GM19438 (cell line): ENCODE measurements at regions not wholly inside any gene's neighbourhood (a gene's known extent, or its start where the extent isn't known, plus 50 kb on each side); places are given as distances from the start of the nearest gene placed in this dataset.
"Not testable (repeated sequence)": the region's sequence is repeated elsewhere in the genome, so short reads cannot be mapped to it uniquely, and the experiment has no call there.

Source experiments
- ATAC-seq: cut with Tn5 transposase; IDR thresholded peaks from one replicate; pipeline ENCODE4 v1.9.1; 2021; ENCODE audit warnings: low read depth; ENCODE audit not compliant: unreplicated experiment

GRCh38 chr9:99663856-99664255, 157.8 kb upstream of the NR4A3 start:
- ATAC-seq, result no peak

DNA sequence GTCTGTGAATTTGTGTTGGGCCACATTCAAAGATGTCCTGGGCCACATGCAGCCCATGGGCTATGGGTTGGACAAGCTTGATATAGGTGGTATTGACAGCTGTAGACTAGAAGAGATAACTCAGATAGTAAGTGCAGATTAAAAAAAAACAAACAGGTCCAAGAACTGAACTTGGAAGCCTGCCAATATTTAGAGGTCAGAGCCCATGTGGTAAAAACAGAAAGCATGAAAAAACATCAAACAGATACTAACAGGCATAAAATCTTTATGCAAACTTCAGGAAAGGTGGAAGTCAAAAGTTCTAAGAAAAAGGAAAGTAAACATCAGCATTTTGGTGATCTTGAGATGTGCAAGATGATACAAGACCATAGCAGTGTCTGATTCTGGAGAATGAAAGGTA, 155.1 kb upstream of the NR4A3 start:
- ATAC-seq, result no peak

GRCh38 chr9:99670886-99671285, 150.8 kb upstream of the NR4A3 start:
- ATAC-seq, result not testable (repeated sequence)

GRCh38 chr9:99677281-99677680, 144.4 kb upstream of the NR4A3 start:
- ATAC-seq, result no peak

DNA sequence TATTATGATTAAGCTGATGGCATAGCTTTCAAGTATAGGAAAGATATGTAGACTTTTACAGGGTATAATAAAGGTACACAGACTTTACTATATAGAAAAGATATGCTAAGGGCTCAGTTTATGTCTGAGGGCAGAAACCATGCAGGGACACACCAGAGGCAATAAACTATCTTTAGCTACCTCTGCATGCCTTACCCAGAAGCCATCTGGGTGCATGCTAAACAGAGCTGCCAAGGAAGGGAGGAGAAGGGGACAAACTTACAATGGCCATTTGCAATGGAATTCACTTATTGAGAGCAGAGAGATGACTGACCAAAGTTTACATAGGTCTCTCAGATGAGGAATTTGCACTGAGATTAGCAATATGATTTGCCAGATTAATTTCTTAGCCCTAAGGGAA, 143.1 kb upstream of the NR4A3 start:
- ATAC-seq, result no peak

GRCh38 chr9:99680191-99680590, 141.5 kb upstream of the NR4A3 start:
- no peak for ATAC-seq

GRCh38 chr9:99681113-99681512, 140.6 kb upstream of the NR4A3 start:
- no peak for ATAC-seq

- no peak for ATAC-seq
Measured at GRCh38 chr9:99682378-99682777, 139.3 kb upstream of the NR4A3 start.

DNA sequence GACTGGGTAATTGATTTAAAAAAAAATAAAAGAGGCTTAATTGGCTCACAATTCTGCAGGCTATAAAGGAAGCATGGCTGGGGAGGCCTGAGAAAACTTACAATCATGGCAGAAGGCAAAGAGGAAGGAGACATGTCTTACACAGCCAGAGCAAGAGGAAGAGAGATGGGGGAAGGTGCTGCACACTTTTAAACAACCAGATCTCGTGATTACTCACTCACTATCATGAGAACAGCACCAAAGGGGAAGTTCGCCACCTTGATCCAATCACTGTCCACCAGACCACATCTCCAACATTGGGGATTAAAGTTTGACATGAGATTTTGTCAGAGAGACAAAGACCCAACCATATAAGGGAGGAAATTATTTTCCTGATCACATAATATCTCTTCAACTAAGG, 138.8 kb upstream of the NR4A3 start:
- ATAC-seq, result no peak

GRCh38 chr9:99690573-99690972, 131.1 kb upstream of the NR4A3 start:
- ATAC-seq, result no peak

GRCh38 chr9:99693888-99694287, 127.8 kb upstream of the NR4A3 start:
- ATAC-seq, result no peak

GRCh38 chr9:99694393-99694792, 127.3 kb upstream of the NR4A3 start:
- no peak for ATAC-seq

DNA sequence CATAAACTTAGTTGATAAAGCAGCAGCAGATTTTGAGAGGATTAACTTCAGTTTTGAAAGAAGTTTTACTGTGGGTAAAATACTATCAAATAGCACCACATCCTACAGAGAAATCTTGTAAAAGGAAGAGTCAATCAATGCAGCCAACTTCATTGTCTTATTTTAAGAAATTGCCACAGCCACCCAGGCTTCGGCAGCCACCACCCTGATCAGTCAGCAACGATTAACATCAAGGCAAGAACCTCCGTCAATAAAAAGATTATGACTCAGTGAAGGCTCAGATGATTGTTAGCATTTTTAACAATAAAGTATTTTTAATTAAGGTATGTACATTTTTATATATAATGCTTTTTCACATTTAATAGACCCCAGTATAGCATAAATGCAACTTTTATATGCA, 122.3 kb upstream of the NR4A3 start:
- no peak for ATAC-seq

DNA sequence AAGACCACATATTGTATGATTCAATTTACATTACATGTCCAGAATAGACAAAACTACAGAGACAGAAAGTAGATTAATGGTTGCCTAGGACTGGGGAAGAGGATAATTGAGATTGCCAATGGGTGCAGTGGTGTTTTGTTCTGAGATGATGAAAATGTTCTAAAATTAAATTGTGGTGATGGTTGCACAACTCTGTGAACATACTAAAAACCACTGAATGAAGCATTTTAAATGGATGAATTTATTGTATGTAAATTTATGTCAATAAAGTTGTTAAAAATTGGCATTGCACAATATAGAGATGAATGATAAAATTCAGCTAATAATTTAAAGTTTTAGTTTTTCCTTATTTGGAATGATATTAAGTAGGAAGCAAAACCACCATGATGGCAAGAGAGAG, 109.5 kb upstream of the NR4A3 start:
- ATAC-seq, result no peak

GRCh38 chr9:99713838-99714306, 107.8 kb upstream of the NR4A3 start:
- ATAC-seq, result no peak

GRCh38 chr9:99718631-99719030, 103.1 kb upstream of the NR4A3 start:
- no peak for ATAC-seq

DNA sequence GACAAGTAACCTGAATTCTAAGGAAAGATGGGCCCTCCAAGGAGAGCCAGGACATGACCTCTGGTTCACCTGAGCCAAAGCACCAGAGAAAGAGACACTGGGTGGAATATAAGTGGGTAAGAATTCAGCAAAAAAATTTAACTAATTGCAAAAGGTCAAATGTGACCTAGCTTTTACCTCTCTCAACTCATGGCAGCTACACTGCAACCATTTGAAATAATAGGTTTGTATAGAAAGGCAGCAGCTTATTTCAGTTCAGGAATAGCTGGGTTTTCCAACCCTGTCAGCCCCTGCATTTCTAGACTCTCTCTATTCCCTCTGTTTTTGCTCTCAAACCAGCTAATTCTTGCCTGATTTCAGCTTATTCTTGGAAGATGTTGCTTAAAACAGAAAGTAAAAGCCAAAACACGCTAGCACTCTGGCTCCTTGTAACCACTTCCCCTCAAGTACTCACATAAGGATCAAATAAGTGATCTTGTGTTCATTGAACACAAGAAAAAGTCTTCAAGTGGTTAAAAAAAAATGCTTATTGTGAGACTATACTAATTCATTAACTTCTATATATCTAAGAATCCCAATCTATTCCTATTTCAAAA, 101.1 kb upstream of the NR4A3 start:
- peak; percentile 90 for ATAC-seq

DNA sequence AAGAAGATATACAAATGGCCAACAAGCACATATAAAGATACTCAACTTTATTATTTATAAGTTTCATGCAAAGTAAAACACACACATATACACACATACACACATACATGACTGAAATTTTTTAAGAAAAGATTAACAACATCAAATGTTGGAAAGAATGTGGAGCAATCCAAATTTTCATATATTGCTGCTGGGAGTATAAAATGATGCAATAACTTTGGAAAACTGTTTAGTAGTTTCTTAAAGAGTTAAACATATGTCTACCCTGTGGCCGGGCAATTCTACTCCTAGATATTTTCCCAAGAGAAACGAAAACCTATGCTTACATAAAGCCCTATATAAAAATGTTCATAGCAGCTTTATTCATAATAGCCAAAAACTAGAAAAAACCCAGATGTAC, 99.8 kb upstream of the NR4A3 start:
- ATAC-seq, result no peak

GRCh38 chr9:99722877-99723276, 98.8 kb upstream of the NR4A3 start:
- ATAC-seq, result no peak

- no peak for ATAC-seq
Measured at GRCh38 chr9:99724640-99725039, 97.0 kb upstream of the NR4A3 start.

DNA sequence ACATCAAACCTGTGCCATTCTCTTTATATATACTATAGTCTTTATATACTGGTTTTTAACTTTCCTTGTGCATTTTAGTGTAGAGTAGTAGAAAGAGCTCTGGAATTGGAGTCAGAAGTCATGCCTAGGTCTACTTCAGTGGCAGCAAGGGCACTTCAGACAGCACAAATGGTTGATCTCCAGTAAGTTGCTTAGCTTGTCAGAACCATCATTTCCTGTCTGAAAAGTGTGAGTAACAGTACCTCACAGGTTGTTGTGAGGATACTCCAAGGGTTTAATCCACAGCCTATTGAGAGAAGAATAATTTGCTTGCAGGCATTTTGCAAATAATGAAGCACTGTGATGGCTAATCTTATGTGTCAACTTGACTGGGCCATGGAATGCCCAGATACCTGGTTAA, 95.8 kb upstream of the NR4A3 start:
- no peak for ATAC-seq

DNA sequence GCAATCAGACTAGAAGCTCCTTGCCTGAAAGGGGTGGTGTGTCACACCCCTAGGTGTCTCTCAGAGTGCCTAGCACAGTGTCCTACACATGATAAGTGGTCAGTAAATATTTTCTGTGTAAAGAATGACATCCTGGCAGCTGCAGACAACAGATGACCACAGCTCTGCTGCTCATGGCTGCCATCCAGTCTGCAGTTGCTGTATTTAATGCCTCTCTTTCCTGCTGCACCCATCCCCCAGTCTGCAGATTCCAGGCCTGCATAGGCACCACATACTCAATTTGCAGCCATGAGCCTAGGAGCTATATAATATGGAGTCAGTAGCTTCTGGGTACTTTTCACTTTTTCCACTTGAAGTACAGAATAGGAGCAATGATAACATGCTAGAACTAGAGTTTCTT, 94.9 kb upstream of the NR4A3 start:
- ATAC-seq, result no peak

GRCh38 chr9:99730062-99730461, 91.6 kb upstream of the NR4A3 start:
- no peak for ATAC-seq
